HUES6 (cell line): ENCODE measurements at regions not wholly inside any gene's neighbourhood (a gene's known extent, or its start where the extent isn't known, plus 50 kb on each side); places are given as distances from the start of the nearest gene placed in this dataset.

Source experiments
- H3K27ac ChIP-seq: 2 replicates; pipeline ENCODE4 v1.7.0; 2013; ENCODE audit warnings: low read depth, mild to moderate bottlenecking, low read length, inconsistent platforms
- H3K27me3 ChIP-seq: 2 replicates; pipeline ENCODE4 v1.6.1; 2013; ENCODE audit warnings: low read length; ENCODE audit not compliant: control insufficient read depth, insufficient read depth
- H3K36me3 ChIP-seq: 2 replicates; pipeline ENCODE4 v1.6.1; 2013; ENCODE audit warnings: low read length; ENCODE audit not compliant: control insufficient read depth, insufficient read depth
- H3K4me1 ChIP-seq: 2 replicates; pipeline ENCODE4 v1.6.1; 2013; ENCODE audit warnings: low read length; ENCODE audit not compliant: control insufficient read depth, insufficient read depth
- H3K4me3 ChIP-seq: 2 replicates; pipeline ENCODE4 v1.5.1; 2013; ENCODE audit warnings: low read depth, low read length
- H3K9ac ChIP-seq: one replicate; pipeline ENCODE4 v1.6.1; 2013; ENCODE audit warnings: mild to moderate bottlenecking, low read length
- H3K9me3 ChIP-seq: 2 replicates; pipeline ENCODE4 v1.6.1; 2013; ENCODE audit warnings: low read depth, low read length; ENCODE audit not compliant: control insufficient read depth, insufficient read depth

DNA sequence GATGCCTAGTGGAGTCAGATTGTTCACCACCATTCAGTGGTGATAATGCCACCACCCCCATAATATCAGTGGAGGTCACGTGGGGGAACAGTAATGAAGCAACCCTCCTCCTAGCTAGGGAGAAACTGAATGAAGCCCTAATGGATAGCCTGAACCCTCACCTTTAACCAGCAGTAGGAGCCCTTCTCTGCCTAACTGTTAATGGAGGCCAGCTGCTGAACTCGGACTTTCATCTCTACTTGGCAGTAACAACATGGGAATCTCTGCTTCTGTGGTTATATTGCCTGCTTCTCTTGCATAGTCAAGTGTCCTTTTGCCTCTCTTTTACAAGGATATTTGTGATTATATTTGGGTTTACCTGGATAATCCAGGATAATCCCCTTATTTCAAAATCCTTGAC lies 1097.9 kb downstream of the REEP3 start:
- no peaks in the 10 kb centered on the region for H3K27me3 ChIP-seq
- H3K9me3 ChIP-seq: no peaks in the 10 kb centered on the region
- H3K4me3 ChIP-seq: no peak overlapping the region
- no peak overlapping the region for H3K9ac ChIP-seq
- no peaks in the 10 kb centered on the region for H3K4me1 ChIP-seq
- no peaks in the 10 kb centered on the region for H3K36me3 ChIP-seq
- H3K27ac ChIP-seq: no peak overlapping the region

DNA sequence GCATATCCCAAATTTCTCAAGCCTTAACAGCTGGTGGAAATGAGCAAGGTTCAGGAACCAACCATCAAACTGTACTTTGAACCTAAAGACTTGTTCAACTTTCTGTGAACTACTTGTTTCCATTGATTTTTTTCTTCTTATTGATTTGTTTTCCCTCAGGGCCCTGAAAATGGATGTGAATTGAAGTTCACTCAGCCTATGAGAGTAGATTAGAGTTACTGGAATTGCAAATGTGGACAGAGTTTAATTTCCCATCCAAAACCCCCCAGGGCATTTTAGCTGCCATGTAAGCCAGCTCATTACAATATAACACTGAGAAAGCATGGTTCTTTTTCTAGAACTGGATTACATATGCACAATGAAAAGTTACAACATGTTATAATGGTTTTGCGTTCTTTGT lies 1105.7 kb downstream of the REEP3 start:
- no peak overlapping the region for H3K9ac ChIP-seq
- no peaks in the 10 kb centered on the region for H3K27me3 ChIP-seq
- H3K9me3 ChIP-seq: peaks cover 2% of the 10 kb centered on the region; the same call in 1 of the 2 replicates
- no peaks in the 10 kb centered on the region for H3K36me3 ChIP-seq
- H3K4me1 ChIP-seq: no peaks in the 10 kb centered on the region
- no peak overlapping the region for H3K27ac ChIP-seq
- H3K4me3 ChIP-seq: no peak overlapping the region

DNA sequence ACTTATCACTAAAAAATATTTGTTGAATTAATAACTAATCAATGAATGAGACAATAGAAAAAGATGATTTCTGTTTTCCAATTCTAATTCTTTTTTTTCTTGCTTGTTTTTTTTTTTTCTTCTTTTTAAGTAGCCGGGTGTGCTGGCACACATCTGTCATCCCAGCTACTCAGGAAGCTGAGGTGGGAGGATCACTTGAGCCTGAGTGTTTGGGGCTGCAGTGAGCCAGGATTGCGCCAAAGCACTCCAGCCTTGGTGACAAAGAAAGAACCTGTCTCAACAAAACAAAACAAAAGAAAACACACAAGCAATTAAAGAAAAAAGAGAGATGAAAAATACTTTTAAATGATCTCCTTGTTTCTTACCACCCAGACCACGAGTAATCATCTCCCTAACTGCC lies 1109.3 kb downstream of the REEP3 start:
- H3K4me3 ChIP-seq: no peak overlapping the region
- no peaks in the 10 kb centered on the region for H3K27me3 ChIP-seq
- H3K27ac ChIP-seq: no peak overlapping the region
- H3K9me3 ChIP-seq: no peaks in the 10 kb centered on the region
- H3K36me3 ChIP-seq: no peaks in the 10 kb centered on the region
- H3K4me1 ChIP-seq: no peaks in the 10 kb centered on the region
- H3K9ac ChIP-seq: no peak overlapping the region

GRCh38 chr10:64635906-64636305 lies 1114.7 kb downstream of the REEP3 start:
- Histone ChIP-seq H3K36me3 (no peaks in the 10 kb centered on the region), H3K4me1 (no peaks in the 10 kb centered on the region), H3K27me3 (no peaks in the 10 kb centered on the region), H3K9me3 (no peaks in the 10 kb centered on the region), H3K4me3 (no peak overlapping the region), H3K9ac (no peak overlapping the region), H3K27ac (no peak overlapping the region)

DNA sequence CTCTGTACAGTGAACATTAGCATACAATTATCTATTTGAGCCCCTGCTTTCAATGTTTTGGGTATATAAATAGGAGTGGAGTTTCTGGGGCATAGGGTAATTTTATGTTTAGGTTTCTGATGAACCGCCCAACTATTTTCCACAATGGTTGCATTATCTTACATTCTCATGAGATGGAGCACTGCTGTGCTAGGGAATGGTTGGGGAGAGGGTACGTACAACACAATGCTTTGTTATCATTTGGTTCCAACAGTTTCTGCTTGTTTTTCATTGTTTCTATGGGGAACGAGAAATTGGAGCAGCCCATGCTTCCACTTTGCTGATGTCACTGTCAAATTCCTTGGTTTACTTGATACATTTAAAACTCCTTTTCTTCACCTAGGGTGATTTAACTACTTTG lies 1115.3 kb downstream of the REEP3 start:
- no peak overlapping the region for H3K27ac ChIP-seq
- H3K9ac ChIP-seq: no peak overlapping the region
- no peaks in the 10 kb centered on the region for H3K4me1 ChIP-seq
- H3K36me3 ChIP-seq: no peaks in the 10 kb centered on the region
- H3K9me3 ChIP-seq: no peaks in the 10 kb centered on the region
- no peak overlapping the region for H3K4me3 ChIP-seq
- H3K27me3 ChIP-seq: no peaks in the 10 kb centered on the region

GRCh38 chr10:64637939-64638338 lies 1116.7 kb downstream of the REEP3 start:
- H3K4me3 ChIP-seq: no peak overlapping the region
- no peak overlapping the region for H3K9ac ChIP-seq
- no peaks in the 10 kb centered on the region for H3K36me3 ChIP-seq
- H3K27ac ChIP-seq: no peak overlapping the region
- no peaks in the 10 kb centered on the region for H3K27me3 ChIP-seq
- H3K9me3 ChIP-seq: no peaks in the 10 kb centered on the region
- no peaks in the 10 kb centered on the region for H3K4me1 ChIP-seq

DNA sequence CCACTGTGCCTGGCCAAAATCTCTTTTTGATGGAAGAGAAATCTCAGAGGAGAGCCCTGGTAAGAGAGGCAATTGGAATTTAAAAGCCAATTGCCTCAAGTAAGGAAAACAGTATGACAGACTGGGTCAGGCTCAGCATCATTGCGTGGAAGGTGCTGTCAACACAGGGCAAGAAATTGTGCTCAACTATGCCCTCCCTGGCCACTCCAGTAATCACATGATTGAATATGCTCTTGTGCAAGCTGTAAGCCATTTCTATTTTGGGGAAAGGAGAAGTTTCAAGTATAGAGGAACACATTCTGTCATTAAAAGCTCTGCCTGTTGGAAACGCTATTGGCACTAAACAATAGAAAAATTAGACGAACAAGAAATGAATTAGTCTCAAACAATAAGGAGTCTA lies 1127.7 kb downstream of the REEP3 start:
- no peaks in the 10 kb centered on the region for H3K27me3 ChIP-seq
- H3K9ac ChIP-seq: no peak overlapping the region
- H3K4me3 ChIP-seq: no peak overlapping the region
- H3K4me1 ChIP-seq: no peaks in the 10 kb centered on the region
- H3K27ac ChIP-seq: no peak overlapping the region
- H3K9me3 ChIP-seq: no peaks in the 10 kb centered on the region
- H3K36me3 ChIP-seq: no peaks in the 10 kb centered on the region

DNA sequence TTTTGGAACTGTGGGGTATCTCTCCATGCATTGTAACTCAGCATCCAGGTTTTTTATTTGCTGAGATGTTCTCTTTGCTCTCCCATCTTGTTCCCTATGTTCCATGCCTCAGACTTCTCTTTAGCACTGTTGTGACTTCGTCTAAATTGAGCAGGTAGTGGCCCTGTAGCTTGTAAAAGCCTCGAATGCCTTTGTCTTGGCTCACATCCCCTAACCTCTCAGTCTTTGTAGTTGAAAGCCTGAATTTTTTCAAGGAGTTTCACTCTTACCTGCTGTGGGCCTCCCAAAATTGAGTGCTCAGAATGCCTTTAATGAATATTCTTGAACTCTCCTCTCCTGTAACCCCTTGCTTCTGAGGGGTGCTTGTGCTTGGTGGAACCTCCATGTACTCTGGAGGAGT lies 1137.3 kb downstream of the REEP3 start:
- H3K4me3 ChIP-seq: no peak overlapping the region
- H3K9me3 ChIP-seq: 0 out of 2 replicates have a peak, but pooled peaks cover 2% of the 10 kb centered on the region
- no peak overlapping the region for H3K9ac ChIP-seq
- no peaks in the 10 kb centered on the region for H3K4me1 ChIP-seq
- H3K27me3 ChIP-seq: no peaks in the 10 kb centered on the region
- no peaks in the 10 kb centered on the region for H3K36me3 ChIP-seq
- no peak overlapping the region for H3K27ac ChIP-seq

DNA sequence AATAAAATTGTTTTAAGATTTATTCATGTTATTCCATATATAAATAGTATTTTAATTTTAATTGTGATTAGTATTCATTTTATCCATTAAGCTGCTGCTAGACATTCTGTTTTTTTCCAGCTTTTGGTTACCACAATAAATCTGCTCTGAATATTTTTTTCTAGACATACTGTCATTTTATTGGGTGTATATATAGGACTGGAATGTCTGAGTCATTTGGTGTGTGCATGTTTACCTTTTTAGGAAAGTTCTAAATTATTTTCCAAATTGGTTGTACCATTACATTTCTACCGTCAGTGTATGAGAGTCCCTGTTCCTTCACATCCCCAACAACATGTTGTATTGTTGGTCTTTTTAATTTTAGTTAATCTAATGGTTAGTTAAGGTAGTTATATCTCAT lies 1138.1 kb downstream of the REEP3 start:
- no peak overlapping the region for H3K27ac ChIP-seq
- H3K4me3 ChIP-seq: no peak overlapping the region
- H3K9me3 ChIP-seq: 0 out of 2 replicates have a peak, but pooled peaks cover 2% of the 10 kb centered on the region
- H3K9ac ChIP-seq: no peak overlapping the region
- H3K4me1 ChIP-seq: no peaks in the 10 kb centered on the region
- H3K36me3 ChIP-seq: no peaks in the 10 kb centered on the region
- no peaks in the 10 kb centered on the region for H3K27me3 ChIP-seq

- no peaks in the 10 kb centered on the region for H3K36me3 ChIP-seq
- no peak overlapping the region for H3K4me3 ChIP-seq
- H3K27ac ChIP-seq: no peak overlapping the region
- no peaks in the 10 kb centered on the region for H3K9me3 ChIP-seq
- no peaks in the 10 kb centered on the region for H3K4me1 ChIP-seq
- no peaks in the 10 kb centered on the region for H3K27me3 ChIP-seq
- H3K9ac ChIP-seq: no peak overlapping the region
Measured at GRCh38 chr10:64682043-64682442, 1160.8 kb downstream of the REEP3 start.

DNA sequence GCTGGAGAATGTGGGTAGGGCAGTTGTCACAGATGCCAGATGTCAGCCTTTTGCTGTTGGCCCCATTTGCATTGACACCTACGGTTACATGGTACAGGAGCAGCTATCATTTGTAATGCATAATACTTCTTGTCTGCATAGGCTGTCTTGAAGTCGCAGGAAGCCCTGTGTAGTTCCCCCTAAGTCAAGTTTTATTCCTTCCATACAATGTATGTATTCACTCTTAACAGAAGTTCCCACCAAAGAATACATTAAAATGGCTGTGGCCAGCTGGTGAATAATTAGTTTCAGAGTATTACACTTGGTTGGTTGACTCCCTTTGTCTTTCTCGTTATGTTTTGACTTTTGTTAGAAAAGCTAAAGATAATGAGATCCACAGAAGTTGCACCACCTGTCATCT lies 1169.0 kb downstream of the REEP3 start:
- H3K4me1 ChIP-seq: no peaks in the 10 kb centered on the region
- H3K4me3 ChIP-seq: no peak overlapping the region
- H3K36me3 ChIP-seq: no peaks in the 10 kb centered on the region
- no peak overlapping the region for H3K27ac ChIP-seq
- H3K9me3 ChIP-seq: no peaks in the 10 kb centered on the region
- no peak overlapping the region for H3K9ac ChIP-seq
- no peaks in the 10 kb centered on the region for H3K27me3 ChIP-seq

- Histone ChIP-seq H3K4me1 (no peaks in the 10 kb centered on the region), H3K27me3 (no peaks in the 10 kb centered on the region), H3K27ac (no peak overlapping the region), H3K36me3 (no peaks in the 10 kb centered on the region), H3K9ac (no peak overlapping the region), H3K9me3 (peaks cover 5% of the 10 kb centered on the region; the same call in 1 of the 2 replicates), H3K4me3 (no peak overlapping the region)
Measured at GRCh38 chr10:64699244-64699643, 1178.0 kb downstream of the REEP3 start.
